Astrocyte of the hippocampus (primary cell): ENCODE measurements at regions not wholly inside any gene's neighbourhood (a gene's known extent, or its start where the extent isn't known, plus 50 kb on each side); places are given as distances from the start of the nearest gene placed in this dataset.

Source experiments
- DNase-seq: peaks from one replicate; pipeline ENCODE4 v3.0.0; 2011; ENCODE audit warnings: low read depth, low spot score

DNA sequence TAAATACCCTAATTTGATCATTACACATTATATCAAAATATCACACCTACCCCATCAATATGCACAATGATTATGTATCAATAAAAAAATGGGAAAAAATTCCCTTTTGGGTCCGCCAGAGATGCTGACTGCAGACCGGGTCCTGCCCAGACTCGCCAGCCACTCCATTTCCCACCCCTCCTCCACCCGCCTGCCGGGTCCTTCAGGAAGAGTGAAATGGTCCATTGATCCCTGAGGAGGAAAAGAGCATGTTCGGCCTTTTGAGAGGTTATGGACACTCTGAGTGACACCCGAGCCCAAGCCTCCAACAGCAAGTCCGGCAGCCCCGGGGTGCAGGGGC is 123.9 kb upstream of the ZFHX3 start:
- no peak for DNase-seq

DNA sequence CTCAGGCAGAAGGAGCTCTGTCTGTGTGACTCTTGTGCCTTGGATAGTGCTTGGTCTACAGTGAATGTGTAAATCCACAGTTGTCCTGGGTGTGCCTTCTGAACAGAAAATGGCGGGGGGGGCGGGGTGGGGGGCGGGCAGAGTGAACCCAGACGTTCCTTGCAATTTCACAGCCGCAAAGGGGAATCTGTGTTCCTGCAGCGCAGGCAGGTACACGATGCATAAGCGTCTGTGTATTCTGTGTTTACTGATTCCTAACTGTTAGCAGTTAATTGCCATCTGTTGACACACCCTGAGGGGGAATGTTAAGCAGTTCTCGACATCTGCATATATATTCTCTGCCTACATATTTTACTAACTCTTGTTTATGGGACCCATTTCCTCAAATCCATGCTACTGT is 123.5 kb upstream of the ZFHX3 start:
- DNase-seq: no peak

DNA sequence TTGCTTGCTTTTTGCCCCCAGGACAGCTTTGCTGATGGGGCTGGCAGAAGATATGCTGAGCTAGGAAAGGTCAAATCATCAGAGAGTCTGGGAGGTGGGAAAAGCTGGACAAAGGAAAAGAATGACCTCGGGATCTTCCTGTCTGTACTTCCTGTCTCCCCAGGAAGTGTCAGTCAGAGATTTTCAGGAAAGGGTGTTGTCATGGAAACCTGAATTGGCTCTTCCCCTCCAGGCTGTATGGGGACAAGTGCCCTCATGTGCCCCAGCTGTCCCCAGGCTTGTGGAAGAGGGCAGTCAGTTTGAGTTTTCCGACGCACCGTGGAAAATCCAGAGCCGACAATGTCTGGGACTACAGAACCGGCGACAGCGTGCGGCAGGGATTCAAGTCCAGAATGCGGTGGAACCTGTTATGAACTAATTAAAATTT is 122.7 kb upstream of the ZFHX3 start:
- DNase-seq: no peak

DNA sequence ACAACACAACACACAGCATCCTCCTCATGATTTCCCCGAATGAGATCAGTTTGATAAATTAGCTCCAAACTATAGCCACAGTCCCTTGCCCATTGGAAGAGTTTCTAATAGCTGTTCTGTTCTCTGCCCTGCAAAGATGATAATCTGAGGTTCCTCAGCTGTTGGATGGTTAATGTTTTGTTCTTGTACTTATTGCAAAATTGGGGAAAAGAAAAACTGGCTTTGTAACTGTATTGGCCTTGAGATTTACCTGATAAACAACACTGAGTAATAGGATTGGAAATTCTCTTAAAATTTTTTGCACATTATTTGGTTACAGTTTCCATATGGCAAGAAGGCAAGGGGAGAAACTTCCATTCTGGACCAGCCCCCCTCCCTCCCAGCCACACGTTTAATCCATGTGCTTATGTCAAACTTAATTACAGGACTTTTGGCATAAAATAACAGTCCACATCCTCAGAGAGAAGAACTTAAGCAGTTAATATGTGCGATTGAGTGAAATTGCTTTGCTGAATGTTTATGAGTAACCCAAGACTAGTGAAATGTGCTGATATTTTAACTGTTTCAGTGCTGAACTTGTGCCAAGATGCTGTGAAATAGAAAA is 119.1 kb upstream of the ZFHX3 start:
- no peak for DNase-seq

DNA sequence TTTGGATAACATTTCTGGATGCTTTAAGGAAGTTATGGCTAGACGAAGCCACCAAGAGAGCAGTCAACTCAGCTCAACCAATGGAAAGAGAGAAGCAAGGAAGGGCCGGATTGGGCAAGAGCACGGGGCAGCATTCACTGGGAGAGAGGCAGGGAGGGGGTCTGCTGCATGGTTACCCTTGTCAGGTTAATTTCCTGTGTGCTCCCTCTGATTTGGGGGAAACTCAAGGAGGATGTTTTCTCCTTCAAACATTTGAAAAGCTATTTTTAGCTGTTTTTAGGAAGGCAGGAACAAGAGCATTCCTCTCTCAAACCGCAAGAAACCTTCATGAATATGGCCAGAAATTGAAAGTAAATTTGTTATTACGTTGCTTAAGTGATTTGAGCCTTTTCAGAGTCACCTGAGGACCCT is 118.5 kb upstream of the ZFHX3 start:
- peak; percentile 7 for DNase-seq

DNA sequence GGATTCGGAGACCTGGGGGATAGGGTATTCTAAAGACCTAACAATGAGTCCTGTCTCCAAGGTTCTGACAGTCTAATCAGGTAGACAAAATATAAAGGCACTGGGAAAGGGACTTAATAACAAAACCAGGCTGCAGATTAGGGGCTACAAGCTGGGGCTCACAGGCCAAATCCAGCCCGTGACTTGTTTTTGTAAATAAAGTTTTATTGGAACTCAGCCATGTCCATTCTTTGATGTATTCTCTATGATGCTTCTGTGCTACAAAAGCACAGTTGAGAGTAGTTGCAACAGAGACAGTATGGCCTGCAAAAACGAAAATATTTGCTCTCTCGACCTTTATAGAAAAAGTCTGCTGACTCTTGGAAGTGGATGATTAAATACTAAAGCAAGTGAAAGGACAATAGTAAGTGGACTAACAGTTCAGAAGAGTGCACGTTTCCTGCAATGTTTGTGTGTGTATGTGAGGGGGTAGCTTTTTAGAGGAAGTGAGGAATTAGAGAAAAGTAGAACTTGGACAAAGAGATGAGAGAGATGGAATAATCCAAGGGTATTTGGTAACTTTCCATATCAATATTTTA is 115.4 kb upstream of the ZFHX3 start:
- DNase-seq: no peak

DNA sequence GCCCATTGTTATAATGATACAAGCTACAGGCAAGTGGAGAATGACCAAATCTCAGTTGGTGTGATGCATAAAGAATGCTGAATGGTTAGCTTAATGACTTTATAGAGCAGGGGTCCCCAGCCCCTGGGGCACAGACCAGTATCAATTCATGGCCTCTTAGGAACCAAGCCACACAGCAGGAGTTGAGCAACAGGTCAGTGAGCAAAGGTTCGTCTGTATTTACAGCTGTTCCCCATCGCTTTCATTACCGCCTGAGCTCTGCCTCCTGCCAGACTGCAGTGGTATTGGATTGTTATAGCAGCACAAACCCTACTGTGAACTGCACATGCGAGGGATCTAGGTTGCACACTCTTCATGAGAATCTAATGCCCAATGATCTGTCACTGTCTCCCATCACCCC is 114.0 kb upstream of the ZFHX3 start:
- DNase-seq: no peak

DNA sequence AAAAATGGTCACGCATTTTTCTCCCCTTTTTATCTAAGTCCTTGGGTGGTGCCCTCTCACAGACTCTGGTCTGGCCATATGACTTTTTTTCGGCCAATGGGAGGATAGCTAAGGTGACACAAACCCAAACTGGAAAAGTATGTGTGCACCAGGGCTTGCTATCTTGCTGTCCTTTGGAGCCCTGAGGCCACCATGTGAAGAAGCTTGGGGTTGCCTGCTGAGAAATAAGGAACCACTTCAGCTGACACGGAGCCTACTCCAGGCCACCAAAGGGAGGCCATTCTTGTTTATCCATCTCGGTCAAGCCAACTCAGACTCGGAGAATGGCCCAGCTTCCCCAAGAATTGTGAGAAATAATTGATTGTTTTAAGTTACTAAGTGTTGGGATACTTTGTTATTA is 111.4 kb upstream of the ZFHX3 start:
- no peak for DNase-seq

DNA sequence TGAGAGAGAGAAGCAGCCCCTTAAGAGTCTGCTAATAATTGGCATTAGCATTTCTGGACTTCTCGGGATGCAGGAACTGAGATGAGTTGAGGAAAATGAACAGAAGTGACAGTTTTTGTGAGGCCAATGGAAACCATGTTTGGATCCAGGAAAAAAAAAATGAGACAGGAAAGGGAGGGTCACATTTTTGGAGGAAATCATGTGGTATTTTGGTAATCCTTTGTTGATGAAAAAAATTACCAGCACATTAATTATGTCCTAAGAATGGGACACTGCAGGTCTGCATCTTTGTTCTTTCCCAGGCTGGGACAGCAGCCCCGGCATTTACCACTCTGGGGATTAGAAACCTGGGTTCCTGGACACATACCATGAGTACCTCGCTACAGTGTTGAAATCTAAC is 109.9 kb upstream of the ZFHX3 start:
- no peak for DNase-seq

DNA sequence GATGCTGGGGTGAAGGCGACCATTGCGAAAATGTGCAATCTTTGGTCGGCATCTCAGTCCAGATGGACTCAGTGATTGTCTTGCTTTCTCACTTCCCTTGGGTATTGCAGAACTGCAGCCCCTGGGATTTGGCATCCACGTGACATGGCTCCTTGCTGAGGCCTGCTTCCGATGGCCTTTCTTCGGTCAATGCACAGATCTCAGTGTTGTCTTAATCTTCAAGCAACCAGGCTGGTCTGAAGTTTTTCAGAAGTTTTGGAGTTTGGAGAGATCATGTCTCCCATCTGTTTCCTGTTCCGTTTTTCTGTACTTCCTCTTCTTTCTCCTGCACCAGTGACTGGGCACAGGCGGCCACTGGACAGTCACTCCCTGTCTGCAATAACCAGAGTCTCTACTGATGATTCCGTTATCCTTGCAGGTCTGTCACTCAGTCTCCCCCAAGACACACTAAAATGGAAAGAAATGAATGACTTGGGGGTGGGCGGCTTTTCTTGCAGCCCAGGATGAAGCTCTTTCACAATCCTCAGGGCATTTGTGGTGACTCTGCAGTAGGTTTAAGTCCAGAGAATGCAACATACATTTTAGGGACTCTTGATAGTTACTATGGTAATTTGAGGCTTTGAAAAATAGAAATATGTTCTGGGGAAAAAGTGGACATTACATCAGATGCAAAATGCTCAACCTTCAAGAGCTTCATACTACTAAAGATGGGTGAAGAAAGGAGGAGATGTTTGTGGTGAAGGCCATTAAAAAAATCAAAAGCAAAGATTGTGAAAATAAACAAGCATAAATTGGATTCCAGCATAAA is 106.3 kb upstream of the ZFHX3 start:
- DNase-seq: no peak

DNA sequence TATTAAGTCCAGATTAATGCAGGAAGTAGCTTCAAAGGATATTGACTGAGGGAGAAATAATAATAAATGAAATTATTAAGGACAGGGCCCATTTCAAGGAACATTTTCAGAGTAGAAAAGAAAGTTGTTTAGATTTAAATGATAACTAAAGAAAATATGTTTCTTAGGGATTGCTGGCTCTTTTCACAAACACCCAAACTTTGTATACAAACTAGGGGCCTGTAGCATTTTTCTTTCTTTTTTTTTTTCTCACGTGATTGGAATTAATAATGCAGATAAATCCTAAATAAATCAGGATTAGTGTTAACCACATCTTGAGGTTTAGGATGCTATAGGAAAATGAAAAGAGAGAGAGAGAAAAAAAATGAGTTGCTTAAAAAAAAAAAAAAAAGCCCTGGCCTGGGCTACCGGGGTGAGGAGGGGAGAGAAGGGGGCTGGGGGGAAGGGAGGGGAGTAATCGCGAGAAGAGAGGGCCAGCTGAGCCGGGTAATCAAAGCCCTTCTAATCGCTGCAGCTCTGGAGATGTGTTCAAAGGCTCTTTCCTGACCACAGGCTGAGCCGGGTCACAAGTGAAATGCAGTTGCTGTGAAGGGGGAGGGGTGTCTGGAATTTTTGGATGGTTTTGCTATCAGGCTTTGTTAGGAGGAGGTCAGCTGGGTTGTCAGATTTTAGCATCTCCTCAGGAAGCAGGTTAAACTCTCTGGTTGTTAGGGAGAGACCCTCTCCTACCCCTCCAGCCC is 104.6 kb upstream of the ZFHX3 start:
- DNase-seq: peak; percentile 42

DNA sequence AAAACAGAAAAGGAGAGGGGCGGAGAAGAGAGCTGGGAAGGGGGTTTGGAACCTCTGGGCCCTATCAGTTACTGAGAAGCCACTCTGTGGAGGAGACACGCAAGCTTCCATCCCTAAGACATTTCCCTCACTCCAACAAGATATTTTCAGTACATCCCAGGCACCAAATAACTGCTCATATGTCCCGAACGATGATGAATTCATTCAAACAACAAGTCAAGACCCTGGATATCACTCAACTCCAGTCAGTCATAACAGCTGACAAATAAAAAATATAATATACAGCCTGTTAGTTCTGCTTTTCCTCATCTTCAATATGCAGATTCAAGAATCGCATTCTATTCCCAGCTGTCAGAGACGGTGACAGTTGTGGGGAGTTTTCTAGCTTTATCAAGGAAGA is 104.0 kb upstream of the ZFHX3 start:
- no peak for DNase-seq

DNA sequence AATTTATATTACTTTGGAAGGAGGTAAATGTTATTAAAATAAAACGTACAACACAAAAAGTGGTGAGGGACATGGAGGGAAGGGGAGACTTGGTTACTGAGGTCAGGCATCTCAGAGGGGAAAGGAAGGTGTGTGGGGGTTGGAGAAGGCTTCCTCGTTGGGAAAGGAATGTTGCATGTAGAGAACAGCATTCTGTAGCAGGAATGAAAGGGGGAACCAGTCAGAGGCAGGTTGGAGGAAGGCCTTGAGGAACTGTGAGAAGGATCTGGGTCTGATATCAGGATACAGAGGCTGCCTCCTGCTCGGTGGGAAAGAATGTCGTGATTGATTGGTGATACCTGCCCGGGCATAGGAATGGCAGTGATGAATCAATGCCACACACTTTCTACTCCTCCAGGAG is 103.3 kb upstream of the ZFHX3 start:
- no peak for DNase-seq

DNA sequence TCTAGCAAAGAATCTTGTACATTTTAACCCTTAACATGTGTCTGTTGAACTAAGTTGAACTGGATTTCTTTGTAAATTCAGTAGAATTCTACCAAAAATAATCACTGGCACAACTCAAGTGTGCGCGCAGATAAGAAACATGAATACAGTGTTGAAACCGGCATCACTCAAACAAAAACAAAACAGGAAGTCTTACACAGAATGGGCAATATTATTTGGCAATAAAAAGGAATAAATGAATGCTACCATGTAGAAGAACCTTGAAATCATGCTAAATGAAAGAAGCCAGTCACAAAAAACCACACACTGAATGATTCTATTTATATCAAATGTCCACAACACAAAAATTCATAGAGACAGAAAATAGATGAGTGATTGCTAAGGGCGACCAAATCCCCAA is 102.9 kb upstream of the ZFHX3 start:
- no peak for DNase-seq

DNA sequence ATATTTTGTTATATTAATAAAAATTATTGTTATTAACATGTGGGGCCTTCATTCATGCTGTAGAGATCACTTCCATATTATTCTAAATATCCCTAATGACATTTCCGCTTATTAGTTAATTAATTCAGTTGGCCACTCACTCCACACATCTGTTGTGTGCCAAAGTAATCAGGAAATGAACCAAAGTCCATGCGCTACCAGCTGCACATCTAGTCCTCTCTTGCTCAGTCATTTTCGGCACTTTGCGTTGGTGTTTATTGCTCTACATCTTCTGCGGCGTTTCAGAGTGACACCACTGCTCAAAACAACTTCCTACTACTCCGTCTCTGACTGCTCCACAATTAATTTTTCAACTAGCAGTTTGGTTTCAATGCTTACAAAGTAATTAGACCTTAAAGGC is 101.4 kb upstream of the ZFHX3 start:
- DNase-seq: no peak

DNA sequence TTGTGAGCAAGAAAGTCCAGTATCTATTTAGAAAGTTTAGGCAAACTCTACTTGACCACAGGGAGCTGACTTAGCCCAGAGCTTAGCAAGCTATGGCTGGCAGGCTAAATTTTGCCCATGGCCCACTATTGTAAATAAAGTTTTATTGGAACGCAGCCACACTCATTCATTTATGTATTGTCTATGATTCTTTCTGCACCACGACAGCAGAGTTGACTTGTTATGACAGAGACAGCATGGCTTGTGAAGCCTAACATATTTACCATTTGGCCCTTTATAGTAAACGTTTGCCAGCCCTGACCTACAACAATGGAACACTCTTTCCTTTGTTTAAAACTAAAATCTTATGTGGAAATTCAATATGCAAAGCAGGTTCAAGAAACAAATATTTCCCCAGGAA is 100.0 kb upstream of the ZFHX3 start:
- DNase-seq: no peak

DNA sequence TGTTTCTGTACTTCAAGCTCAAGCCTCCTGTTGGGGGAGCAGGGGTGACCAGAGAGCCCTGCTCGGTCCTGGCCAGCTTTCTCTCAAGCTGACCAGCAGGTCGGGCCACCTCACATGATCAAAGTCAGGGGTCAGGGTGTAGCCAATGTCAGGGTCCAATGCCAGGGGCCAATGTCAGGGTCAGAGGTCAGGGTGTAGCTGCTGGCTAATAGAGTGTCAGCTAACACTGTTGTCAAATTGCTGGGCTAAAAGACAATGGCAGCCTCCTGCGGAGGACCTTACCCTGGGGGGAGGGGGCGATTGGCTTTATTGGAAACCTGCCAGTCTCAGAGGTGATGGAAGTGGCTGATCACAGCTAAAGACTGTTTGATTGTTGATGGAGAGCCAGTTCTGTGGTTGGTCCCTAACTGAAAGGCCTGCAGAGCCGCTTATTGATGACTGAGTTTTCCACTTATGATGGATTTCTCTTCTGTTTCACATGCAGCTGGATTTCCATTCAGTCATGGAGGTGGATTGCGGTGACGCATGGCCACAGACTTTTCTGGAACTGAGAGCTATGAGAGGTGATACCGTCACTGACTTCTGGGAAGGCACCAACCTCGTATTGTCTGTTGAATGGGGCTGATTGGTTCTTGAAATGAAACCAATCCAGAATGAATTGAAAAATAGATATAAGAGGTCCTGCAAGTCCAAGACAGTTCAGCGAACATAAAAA is 97.4 kb upstream of the ZFHX3 start:
- no peak for DNase-seq

DNA sequence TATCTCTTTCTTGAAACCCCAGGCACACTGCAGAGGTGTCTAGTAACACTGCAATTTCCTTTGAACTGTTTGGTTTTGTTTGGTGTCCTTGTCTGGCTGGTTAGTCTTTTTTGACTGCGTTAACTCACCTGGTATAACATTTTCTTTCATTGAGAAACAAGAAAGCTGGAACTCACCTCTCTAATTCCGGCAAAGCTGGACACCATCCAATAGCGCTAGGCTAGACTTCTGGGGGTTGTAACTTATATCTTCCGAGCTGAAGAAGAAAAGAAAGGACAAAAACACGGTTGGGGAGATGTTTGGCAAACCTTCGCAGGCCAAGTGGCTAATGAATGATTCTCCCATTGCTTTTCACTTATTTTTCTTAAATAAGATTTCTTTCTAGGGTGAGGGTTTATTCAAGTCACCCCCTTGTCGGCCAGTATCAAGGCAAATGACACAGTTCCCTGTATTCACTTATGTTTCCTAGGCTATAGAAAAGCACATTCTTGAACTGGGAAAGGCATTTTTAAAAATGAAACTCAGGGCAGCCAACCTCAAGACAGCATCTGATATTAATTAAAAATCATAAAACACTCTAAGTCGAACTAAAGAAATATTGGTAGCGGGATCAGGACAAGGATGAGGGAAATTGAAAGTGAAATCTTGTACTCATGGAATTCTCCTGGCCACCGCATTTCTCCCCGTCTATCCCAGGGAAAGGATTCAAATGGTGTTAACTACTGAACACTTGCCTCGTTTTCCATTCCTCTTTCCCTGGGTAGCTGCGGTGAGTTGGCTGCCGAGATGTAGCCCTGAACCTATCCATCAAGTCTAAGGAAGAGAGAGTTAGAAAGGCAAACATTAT is 95.9 kb upstream of the ZFHX3 start:
- DNase-seq: peak; percentile 15

DNA sequence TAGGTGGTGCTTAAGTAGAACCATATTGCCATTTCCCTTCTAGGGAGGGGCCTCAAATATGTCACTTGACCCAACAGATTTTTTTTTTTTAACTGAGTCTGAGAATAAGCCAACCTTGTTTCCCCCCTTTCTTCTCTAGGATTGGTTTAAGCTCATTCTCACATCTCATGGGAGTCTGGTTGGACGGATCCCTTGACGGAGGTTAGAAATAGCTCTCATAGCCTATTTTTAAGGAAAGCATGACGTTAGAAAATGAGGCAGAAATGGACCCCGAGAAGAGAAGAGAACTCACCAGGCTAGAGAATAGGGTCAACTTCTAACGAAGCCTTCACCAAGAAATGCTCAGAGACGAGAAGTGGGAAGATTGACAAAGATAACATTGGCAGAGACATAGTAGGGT is 95.1 kb upstream of the ZFHX3 start:
- no peak for DNase-seq

DNA sequence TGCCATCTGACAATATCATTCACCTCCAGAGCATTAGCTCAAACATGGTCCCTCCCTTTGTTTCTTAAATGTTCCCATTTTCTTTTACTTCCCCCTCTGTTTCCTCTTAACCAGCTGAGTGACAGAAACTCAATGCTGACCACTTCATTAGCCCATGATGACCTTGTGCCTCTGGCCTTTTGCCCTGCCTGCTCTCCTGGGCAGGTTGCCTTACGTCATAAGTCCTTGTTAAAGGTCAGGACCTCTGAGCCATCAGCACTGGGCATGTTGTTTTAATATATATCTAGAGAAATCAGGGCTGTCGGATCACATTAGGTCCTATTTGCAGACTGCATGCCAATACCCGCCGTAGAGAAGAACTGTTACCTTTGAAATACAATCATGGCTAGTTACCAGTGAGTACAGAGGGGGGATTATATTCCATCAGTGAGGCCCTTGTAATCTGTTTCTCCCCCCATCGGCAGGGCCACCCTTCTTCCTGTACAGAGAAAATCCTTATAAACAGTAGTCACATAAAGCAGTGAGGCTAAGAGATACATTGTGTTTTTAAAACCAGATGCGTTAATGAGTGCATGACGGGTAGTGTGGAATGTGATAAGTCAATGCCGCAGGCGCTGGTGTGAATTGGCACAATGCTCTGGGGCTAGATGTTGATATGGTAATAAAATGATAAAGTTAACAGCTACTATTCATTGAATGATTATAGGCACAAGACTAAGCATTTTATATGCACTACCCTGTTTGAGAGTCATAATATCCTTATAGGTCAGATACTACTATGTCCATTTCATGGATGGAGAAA is 94.3 kb upstream of the ZFHX3 start:
- no peak for DNase-seq
